Tibial nerve (tissue), 3 donors: ENCODE measurements at regions not wholly inside any gene's neighbourhood (a gene's known extent, or its start where the extent isn't known, plus 50 kb on each side); places are given as distances from the start of the nearest gene placed in this dataset.

Experiments used
- CTCF ChIP-seq, 5 experiments: fragments of 200-600 bp in 3 of 5; fragments of 450-650 bp in 2 of 5; sonication (generic) in 3 of 5; IDR thresholded peaks; one replicate each; pipeline ENCODE4 v1.5.1; 2016 to 2019; ENCODE audit warnings: antibody characterized with exemption in 5 of 5, mild to moderate bottlenecking in 3 of 5, moderate library complexity in 2 of 5
- POLR2A ChIP-seq, 2 donors: fragments of 450-650 bp; IDR thresholded peaks; one replicate each; pipeline ENCODE4 v1.6.1; 2017; ENCODE audit warnings: antibody characterized with exemption in 2 of 2, mild to moderate bottlenecking in 2 of 2, moderate library complexity in 2 of 2

DNA sequence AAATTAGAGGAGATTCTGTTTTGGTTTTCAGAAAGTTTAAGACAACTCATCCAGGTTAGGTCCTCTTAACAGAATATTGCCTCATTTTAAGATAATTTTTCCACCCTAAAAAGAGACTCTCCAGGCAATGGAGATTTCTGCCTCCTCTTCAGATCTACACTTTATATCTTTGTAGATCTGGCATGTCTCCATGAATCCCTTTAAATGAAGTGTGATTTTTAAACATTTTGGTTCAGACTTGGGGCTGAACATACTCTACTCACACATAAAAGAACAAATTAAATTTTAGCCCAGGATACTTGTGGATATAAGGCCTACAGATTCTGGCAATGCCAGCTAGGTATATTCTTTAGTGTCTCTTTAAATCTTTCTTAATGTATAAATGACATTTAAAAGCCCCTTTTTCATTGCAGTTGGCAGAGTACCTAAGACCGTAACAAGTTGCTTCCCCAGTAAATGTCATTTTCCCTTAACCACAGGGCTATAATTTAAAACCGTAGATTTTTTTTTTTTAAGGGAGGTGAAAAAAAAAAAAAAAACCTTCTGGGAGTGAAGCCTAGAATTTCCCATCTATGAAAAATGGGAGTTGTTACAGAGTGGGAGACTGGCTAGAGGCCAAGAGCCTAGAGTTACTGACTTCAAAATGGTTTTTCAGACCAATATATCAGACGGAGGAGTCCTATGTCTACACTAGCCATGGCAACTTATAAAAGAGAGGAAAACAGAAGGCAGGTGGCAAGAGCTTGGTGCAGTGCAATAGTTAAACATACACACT, 207.8 kb upstream of the TARS1 start:
- TF ChIP-seq CTCF (IDR thresholded peaks at IDR 0.05) = no peak
- no peak for TF ChIP-seq POLR2A (IDR thresholded peaks at IDR 0.05)
